Smooth muscle cell (in vitro differentiated cells): ENCODE measurements at regions not wholly inside any gene's neighbourhood (a gene's known extent, or its start where the extent isn't known, plus 50 kb on each side); places are given as distances from the start of the nearest gene placed in this dataset.
"Not testable (repeated sequence)": the region's sequence is repeated elsewhere in the genome, so short reads cannot be mapped to it uniquely, and the experiment has no call there.

Experiments used
- DNase-seq: peaks from one replicate; lab custom pipeline; 2025; ENCODE audit not compliant: unreplicated experiment; lab: John Stamatoyannopoulos, UW
- H2AFZ ChIP-seq: fragments of 200-600 bp; sonication (generic); 2 replicates; pipeline ENCODE4 v1.6.0; 2016; ENCODE audit warnings: antibody characterized with exemption, low read depth, mild to moderate bottlenecking
- H3F3A ChIP-seq: fragments of 200-600 bp; sonication (generic); 2 replicates; pipeline ENCODE4 v1.6.0; 2017; ENCODE audit warnings: antibody characterized with exemption, low read depth
- H3K27ac ChIP-seq: fragments of 200-600 bp; sonication (generic); 2 replicates; pipeline ENCODE4 v1.5.1; 2016; ENCODE audit warnings: low read depth, mild to moderate bottlenecking
- H3K27me3 ChIP-seq: fragments of 200-600 bp; sonication (generic); 2 replicates; pipeline ENCODE4 v1.6.1; 2016; ENCODE audit warnings: low read depth, mild to moderate bottlenecking
- H3K36me3 ChIP-seq: fragments of 200-600 bp; sonication (generic); 2 replicates; pipeline ENCODE4 v1.5.1; 2016; ENCODE audit warnings: low read depth
- H3K4me1 ChIP-seq: fragments of 200-600 bp; sonication (generic); 2 replicates; pipeline ENCODE4 v1.5.1; 2016; ENCODE audit warnings: low read depth
- H3K4me2 ChIP-seq: fragments of 200-600 bp; sonication (generic); 2 replicates; pipeline ENCODE4 v1.6.0; 2016; ENCODE audit warnings: mild to moderate bottlenecking
- H3K4me3 ChIP-seq: fragments of 200-600 bp; sonication (generic); 2 replicates; pipeline ENCODE4 v1.5.1; 2016; ENCODE audit warnings: mild to moderate bottlenecking
- H3K79me2 ChIP-seq: fragments of 200-600 bp; sonication (generic); 2 replicates; pipeline ENCODE4 v1.6.0; 2016; ENCODE audit warnings: low read depth, mild to moderate bottlenecking
- H3K9ac ChIP-seq: fragments of 200-600 bp; sonication (generic); 2 replicates; pipeline ENCODE4 v1.6.0; 2016; ENCODE audit warnings: low read depth
- H3K9me3 ChIP-seq: fragments of 200-600 bp; sonication (generic); replicated peaks from 2 replicates; pipeline ENCODE4 v1.5.1; 2016; ENCODE audit warnings: low read depth
- H4K20me1 ChIP-seq: fragments of 200-600 bp; sonication (generic); 2 replicates; pipeline ENCODE4 v1.6.0; 2016; ENCODE audit warnings: low read depth
- WGBS: methylation state at CpG from one replicate; pipeline ENCODE4 v1.1.7; 2016; ENCODE audit warnings: low lambda C conversion rate; 5-methylcytosine and 5-hydroxymethylcytosine counted together
- TF ChIP-seq, protein P1 (sequence below): fragments of 200-600 bp; sonication (generic); IDR thresholded peaks from 2 replicates; pipeline ENCODE4 v1.5.1; 2017; ENCODE audit warnings: borderline replicate concordance, mild to moderate bottlenecking, antibody characterized with exemption; ENCODE audit not compliant: insufficient read depth, poor library complexity, severe bottlenecking

DNA sequence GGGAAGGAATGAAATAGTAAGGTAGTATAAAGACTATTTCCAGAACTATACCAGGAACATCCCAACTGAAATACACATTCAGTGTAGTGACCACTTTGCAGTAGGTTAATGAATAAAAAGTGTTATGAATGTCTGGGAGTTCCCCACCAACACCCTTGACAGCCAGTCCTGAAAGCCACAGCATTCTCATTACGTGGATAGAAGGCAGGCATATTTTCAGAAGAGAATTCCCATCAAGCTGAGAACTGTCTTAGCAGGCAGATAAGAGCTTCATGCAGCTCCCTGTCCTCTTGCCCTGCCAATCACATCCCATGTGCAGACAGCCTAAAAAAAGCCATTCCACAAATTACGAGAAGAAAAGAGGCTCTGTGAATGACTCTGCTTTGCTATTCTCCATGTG, 695.0 kb downstream of the DTWD2 start:
- TF ChIP-seq, protein P1, sequence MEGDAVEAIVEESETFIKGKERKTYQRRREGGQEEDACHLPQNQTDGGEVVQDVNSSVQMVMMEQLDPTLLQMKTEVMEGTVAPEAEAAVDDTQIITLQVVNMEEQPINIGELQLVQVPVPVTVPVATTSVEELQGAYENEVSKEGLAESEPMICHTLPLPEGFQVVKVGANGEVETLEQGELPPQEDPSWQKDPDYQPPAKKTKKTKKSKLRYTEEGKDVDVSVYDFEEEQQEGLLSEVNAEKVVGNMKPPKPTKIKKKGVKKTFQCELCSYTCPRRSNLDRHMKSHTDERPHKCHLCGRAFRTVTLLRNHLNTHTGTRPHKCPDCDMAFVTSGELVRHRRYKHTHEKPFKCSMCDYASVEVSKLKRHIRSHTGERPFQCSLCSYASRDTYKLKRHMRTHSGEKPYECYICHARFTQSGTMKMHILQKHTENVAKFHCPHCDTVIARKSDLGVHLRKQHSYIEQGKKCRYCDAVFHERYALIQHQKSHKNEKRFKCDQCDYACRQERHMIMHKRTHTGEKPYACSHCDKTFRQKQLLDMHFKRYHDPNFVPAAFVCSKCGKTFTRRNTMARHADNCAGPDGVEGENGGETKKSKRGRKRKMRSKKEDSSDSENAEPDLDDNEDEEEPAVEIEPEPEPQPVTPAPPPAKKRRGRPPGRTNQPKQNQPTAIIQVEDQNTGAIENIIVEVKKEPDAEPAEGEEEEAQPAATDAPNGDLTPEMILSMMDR = no peak
- WGBS = 47% methylated on average over 2 of the region's 2 CpGs
- H3F3A ChIP-seq = no peaks in the 10 kb centered on the region
- no peak overlapping the region for H3K4me2 ChIP-seq
- H3K27ac ChIP-seq = no peak overlapping the region
- H3K4me1 ChIP-seq = no peaks in the 10 kb centered on the region
- no peak overlapping the region for H2AFZ ChIP-seq
- H3K79me2 ChIP-seq = no peaks in the 10 kb centered on the region
- no peaks in the 10 kb centered on the region for H3K9me3 ChIP-seq
- H3K36me3 ChIP-seq = no peaks in the 10 kb centered on the region
- DNase-seq = no peak
- H4K20me1 ChIP-seq = no peaks in the 10 kb centered on the region
- no peak overlapping the region for H3K4me3 ChIP-seq
- H3K27me3 ChIP-seq = peaks cover 6% of the 10 kb centered on the region
- H3K9ac ChIP-seq = no peak overlapping the region

DNA sequence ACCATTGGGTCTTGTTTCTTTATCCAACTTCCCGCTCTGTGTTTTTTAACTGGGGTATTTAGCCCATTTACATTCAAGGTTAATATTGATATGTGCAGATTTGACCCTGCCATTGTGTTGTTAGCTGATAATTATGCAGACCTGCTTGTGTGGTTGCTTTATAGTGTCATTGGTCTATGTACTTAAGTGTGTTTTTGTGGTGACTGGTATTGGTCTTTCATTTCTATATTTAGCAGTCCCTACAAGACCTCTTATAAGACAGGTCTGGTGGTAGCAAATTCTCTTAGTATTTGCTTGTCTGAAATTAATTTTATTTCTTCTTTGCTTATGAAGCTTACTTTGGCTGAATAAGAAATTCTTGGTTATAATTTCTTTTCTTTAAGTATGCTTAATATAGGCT, 698.1 kb downstream of the DTWD2 start:
- WGBS = 97% methylated on average over 1 of the region's 1 CpG

DNA sequence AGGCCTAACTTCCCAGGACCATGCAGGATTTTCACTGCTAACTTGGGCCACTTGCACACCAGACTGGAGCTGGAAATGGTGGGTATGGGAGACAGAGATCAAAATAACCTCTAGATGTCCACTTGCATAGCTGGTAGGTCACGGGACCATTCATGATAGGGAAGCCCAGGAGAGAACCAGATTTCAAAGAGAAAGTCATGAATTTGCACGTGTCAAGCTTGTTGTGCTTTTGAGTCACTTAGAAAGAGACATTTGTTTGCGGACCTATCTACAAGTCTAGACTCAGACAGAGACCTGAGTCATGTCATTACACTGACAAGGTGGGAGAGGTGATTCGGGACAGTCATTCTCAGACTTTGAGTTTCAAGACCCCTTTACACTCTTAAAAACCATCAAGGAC, 704.1 kb downstream of the DTWD2 start:
- DNase-seq, H3K27ac ChIP-seq, H2AFZ ChIP-seq, H3K79me2 ChIP-seq, H3K4me3 ChIP-seq, H3F3A ChIP-seq, H3K36me3 ChIP-seq, H3K27me3 ChIP-seq, H3K9ac ChIP-seq, H4K20me1 ChIP-seq, H3K9me3 ChIP-seq, H3K4me1 ChIP-seq, H3K4me2 ChIP-seq: not testable (repeated sequence)
- 63% methylated on average over 4 of the region's 4 CpGs for WGBS

More for the DNA sequence above, 698.1 kb downstream of the DTWD2 start:
- H3K4me1 ChIP-seq = no peaks in the 10 kb centered on the region
- H3K4me2 ChIP-seq = no peak overlapping the region
- TF ChIP-seq, protein P1 = no peak
- H3K9ac ChIP-seq = no peak overlapping the region
- H3K27ac ChIP-seq = no peak overlapping the region
- DNase-seq = no peak
- no peak overlapping the region for H2AFZ ChIP-seq
- no peaks in the 10 kb centered on the region for H3K79me2 ChIP-seq
- H4K20me1 ChIP-seq = no peaks in the 10 kb centered on the region
- H3K4me3 ChIP-seq = no peak overlapping the region
- H3K36me3 ChIP-seq = no peaks in the 10 kb centered on the region
- H3F3A ChIP-seq = no peaks in the 10 kb centered on the region
- no peaks in the 10 kb centered on the region for H3K27me3 ChIP-seq
- H3K9me3 ChIP-seq = no peaks in the 10 kb centered on the region

GRCh38 chr5:118282480-118283038, 705.8 kb downstream of the DTWD2 start:
- not testable (repeated sequence) for H3F3A ChIP-seq, H4K20me1 ChIP-seq, H3K36me3 ChIP-seq, H3K9ac ChIP-seq, H3K79me2 ChIP-seq, H3K4me1 ChIP-seq, H3K27me3 ChIP-seq, H3K27ac ChIP-seq, DNase-seq, H3K9me3 ChIP-seq, H3K4me3 ChIP-seq, H3K4me2 ChIP-seq, H2AFZ ChIP-seq
- WGBS = 96% methylated on average over 24 of the region's 42 CpGs
